ENCODE measurements at regions not wholly inside any gene's neighbourhood (a gene's known extent, or its start where the extent isn't known, plus 50 kb on each side); places are given as distances from the start of the nearest gene placed in this dataset.
"Not testable (repeated sequence)": the region's sequence is repeated elsewhere in the genome, so short reads cannot be mapped to it uniquely, and the experiment has no call there.

- DNase-seq = peak; percentile 52
These were observed 208.1 kb downstream of the VAPA start for GRCh38 chr18:10121786-10122515.

- DNase-seq = no peak
These were observed 209.5 kb downstream of the VAPA start for GRCh38 chr18:10122988-10123950.

- no peak for DNase-seq
These were observed 210.3 kb downstream of the VAPA start for GRCh38 chr18:10124071-10124470.

- no peak for DNase-seq
These were observed 210.7 kb downstream of the VAPA start for GRCh38 chr18:10124557-10124956.

- DNase-seq = no peak
These were observed 211.2 kb downstream of the VAPA start for GRCh38 chr18:10124967-10125366.

- no peak for DNase-seq
These were observed 213.9 kb downstream of the VAPA start for GRCh38 chr18:10127729-10128128.

- no peak for DNase-seq
These were observed 215.2 kb downstream of the VAPA start for GRCh38 chr18:10128921-10129501.

GRCh38 chr18:10130606-10131005, 216.8 kb downstream of the VAPA start:
- DNase-seq = no peak

- no peak for DNase-seq
These were observed 217.3 kb downstream of the VAPA start for GRCh38 chr18:10131081-10131459.

- DNase-seq = no peak
These were observed 217.9 kb downstream of the VAPA start for GRCh38 chr18:10131460-10132395.

- no peak for DNase-seq
These were observed 219.7 kb downstream of the VAPA start for GRCh38 chr18:10133516-10133915.

- DNase-seq = no peak
These were observed 220.4 kb downstream of the VAPA start for GRCh38 chr18:10134204-10134603.

GRCh38 chr18:10134749-10135148, 220.9 kb downstream of the VAPA start:
- DNase-seq = not testable (repeated sequence)

- DNase-seq = no peak
These were observed 221.6 kb downstream of the VAPA start for GRCh38 chr18:10135302-10135926.

GRCh38 chr18:10138719-10139118, 224.9 kb downstream of the VAPA start:
- DNase-seq = no peak

GRCh38 chr18:10139783-10140410, 226.1 kb downstream of the VAPA start:
- DNase-seq = no peak

- no peak for DNase-seq
These were observed 226.9 kb downstream of the VAPA start for GRCh38 chr18:10140461-10141282.

- DNase-seq = no peak
These were observed 227.7 kb downstream of the VAPA start for GRCh38 chr18:10141559-10141958.

- no peak for DNase-seq
These were observed 228.2 kb downstream of the VAPA start for GRCh38 chr18:10142056-10142455.

GRCh38 chr18:10142496-10143160, 228.8 kb downstream of the VAPA start:
- DNase-seq = no peak

All from NCI-H82 (cell line).